LNCAP (cell line): ENCODE measurements at regions not wholly inside any gene's neighbourhood (a gene's known extent, or its start where the extent isn't known, plus 50 kb on each side); places are given as distances from the start of the nearest gene placed in this dataset.

Source experiments
- CTCF ChIP-seq: fragments of 450-650 bp; IDR thresholded peaks from 2 replicates; pipeline ENCODE4 v1.5.1; 2017; ENCODE audit warnings: mild to moderate bottlenecking

- no peak for TF ChIP-seq CTCF
Measured at GRCh38 chr16:80113873-80114574, 426.8 kb upstream of the DYNLRB2 start.

- no peak for TF ChIP-seq CTCF
Measured at GRCh38 chr16:80109581-80109980, 431.2 kb upstream of the DYNLRB2 start.

GRCh38 chr16:80107900-80108299 is 432.9 kb upstream of the DYNLRB2 start:
- no peak for TF ChIP-seq CTCF

- no peak for TF ChIP-seq CTCF
Measured at GRCh38 chr16:80105751-80106150, 435.0 kb upstream of the DYNLRB2 start.

DNA sequence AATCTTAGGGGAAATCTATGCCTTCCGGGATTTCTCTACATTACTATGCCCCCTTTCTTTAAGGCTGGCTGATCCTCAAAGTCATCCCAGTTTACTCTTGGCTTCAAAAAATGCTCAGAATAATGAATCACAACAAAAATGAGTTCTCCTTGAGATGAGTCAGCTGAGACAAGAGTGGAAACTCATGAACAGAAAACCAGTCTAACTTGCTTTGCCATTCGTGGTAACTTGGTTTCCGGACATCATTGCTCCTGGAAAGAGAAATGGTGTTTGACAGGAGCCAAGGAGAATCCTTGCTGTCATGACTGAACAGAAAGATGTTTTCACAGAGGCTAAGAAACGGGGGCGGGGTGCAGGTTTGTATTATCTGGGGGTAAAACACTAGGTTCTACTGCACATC is 435.6 kb upstream of the DYNLRB2 start:
- TF ChIP-seq CTCF: no peak

- TF ChIP-seq CTCF: no peak
Measured at GRCh38 chr16:80104401-80104800, 436.4 kb upstream of the DYNLRB2 start.

GRCh38 chr16:80103463-80103862 is 437.3 kb upstream of the DYNLRB2 start:
- TF ChIP-seq CTCF: no peak
